ENCODE measurements at regions not wholly inside any gene's neighbourhood (a gene's known extent, or its start where the extent isn't known, plus 50 kb on each side); places are given as distances from the start of the nearest gene placed in this dataset.

DNA sequence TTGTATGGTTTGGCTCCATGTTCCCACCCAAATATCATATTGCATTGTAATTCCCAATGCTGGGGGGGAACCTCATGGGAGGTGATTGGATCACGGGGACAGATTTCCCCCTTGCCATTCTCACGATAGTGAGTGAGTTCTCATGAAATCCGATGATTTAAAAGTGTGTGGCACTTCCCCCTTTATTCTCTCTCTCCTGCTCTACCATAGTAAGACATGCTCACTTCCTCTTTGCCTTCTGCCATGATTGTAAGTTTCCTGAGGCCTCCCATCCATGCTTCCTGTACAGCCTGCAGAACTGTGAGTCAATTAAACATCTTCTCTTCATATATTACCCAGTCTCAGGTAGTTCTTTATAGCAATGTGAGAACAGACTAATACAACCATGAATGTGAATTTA is 211.6 kb upstream of the NR5A2 start:
- H3K9me2 ChIP-seq (replicated peaks; ENCODE audit: insufficient read depth, low read length): no peaks in the 10 kb centered on the region
- H4K20me1 ChIP-seq (ENCODE audit: low read depth, low read length): no peaks in the 10 kb centered on the region
- H3K4me3 ChIP-seq (ENCODE audit: insufficient read depth, low read length, poor library complexity, severe bottlenecking): no peak overlapping the region
- H3K9me3 ChIP-seq (ENCODE audit: insufficient read depth, low read length): no peaks in the 10 kb centered on the region
- H3K79me2 ChIP-seq (ENCODE audit: insufficient read depth, low read length): no peaks in the 10 kb centered on the region
- no peak overlapping the region for H3K9ac ChIP-seq (ENCODE audit: low read length)
- TF ChIP-seq EZH2phosphoT487 (conservative IDR thresholded peaks at IDR 0.05; ENCODE audit: low read length): no peak
- TF ChIP-seq, protein P1, sequence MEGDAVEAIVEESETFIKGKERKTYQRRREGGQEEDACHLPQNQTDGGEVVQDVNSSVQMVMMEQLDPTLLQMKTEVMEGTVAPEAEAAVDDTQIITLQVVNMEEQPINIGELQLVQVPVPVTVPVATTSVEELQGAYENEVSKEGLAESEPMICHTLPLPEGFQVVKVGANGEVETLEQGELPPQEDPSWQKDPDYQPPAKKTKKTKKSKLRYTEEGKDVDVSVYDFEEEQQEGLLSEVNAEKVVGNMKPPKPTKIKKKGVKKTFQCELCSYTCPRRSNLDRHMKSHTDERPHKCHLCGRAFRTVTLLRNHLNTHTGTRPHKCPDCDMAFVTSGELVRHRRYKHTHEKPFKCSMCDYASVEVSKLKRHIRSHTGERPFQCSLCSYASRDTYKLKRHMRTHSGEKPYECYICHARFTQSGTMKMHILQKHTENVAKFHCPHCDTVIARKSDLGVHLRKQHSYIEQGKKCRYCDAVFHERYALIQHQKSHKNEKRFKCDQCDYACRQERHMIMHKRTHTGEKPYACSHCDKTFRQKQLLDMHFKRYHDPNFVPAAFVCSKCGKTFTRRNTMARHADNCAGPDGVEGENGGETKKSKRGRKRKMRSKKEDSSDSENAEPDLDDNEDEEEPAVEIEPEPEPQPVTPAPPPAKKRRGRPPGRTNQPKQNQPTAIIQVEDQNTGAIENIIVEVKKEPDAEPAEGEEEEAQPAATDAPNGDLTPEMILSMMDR (IDR thresholded peaks at IDR 0.05; ENCODE audit: insufficient read depth, low read length, poor library complexity, severe bottlenecking): no peak
- no peak overlapping the region for H3K27ac ChIP-seq (ENCODE audit: low read depth, low read length)
- no peak overlapping the region for H3K4me2 ChIP-seq (ENCODE audit: low read depth, low read length, poor library complexity, severe bottlenecking)
- H3K36me3 ChIP-seq (ENCODE audit: low read length): no peaks in the 10 kb centered on the region
- no peaks in the 10 kb centered on the region for H3F3A ChIP-seq (ENCODE audit: insufficient read depth)
- H3K27me3 ChIP-seq (ENCODE audit: low read length): no peaks in the 10 kb centered on the region
- no peak overlapping the region for H2AFZ ChIP-seq (ENCODE audit: low read depth, low read length, severe bottlenecking)

DNA sequence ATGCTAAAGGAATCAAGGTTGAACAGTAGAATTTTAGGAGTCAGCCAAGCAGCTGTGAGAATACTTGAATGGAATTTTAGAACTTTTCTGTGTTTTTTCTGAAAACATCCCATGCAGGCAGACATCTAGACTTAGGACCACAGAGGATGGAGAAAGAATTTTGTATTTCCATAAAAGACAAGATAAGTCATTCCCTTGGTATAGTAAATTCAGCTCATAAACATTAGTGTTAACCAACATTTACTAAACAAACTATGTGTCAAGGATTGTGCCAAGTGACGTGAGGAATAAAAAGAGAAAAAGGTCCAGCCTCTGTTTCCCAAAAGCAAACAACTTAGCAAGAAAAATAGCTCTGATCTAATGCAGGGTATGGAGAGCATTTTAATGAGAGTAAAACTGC is 210.2 kb upstream of the NR5A2 start:
- Histone ChIP-seq H3K79me2 (ENCODE audit: insufficient read depth, low read length) (no peaks in the 10 kb centered on the region), H3F3A (ENCODE audit: insufficient read depth) (no peaks in the 10 kb centered on the region), H4K20me1 (ENCODE audit: low read depth, low read length) (no peaks in the 10 kb centered on the region), H3K27me3 (ENCODE audit: low read length) (no peaks in the 10 kb centered on the region), H2AFZ (ENCODE audit: low read depth, low read length, severe bottlenecking) (no peak overlapping the region), H3K36me3 (ENCODE audit: low read length) (no peaks in the 10 kb centered on the region), H3K9me3 (ENCODE audit: insufficient read depth, low read length) (no peaks in the 10 kb centered on the region), H3K9ac (ENCODE audit: low read length) (no peak overlapping the region), H3K4me3 (ENCODE audit: insufficient read depth, low read length, poor library complexity, severe bottlenecking) (no peak overlapping the region), H3K27ac (ENCODE audit: low read depth, low read length) (no peak overlapping the region), H3K4me2 (ENCODE audit: low read depth, low read length, poor library complexity, severe bottlenecking) (no peak overlapping the region), H3K9me2 (replicated peaks; ENCODE audit: insufficient read depth, low read length) (no peaks in the 10 kb centered on the region)
- TF ChIP-seq, protein P1 (IDR thresholded peaks at IDR 0.05; ENCODE audit: insufficient read depth, low read length, poor library complexity, severe bottlenecking): no peak
- no peak for TF ChIP-seq EZH2phosphoT487 (conservative IDR thresholded peaks at IDR 0.05; ENCODE audit: low read length)

DNA sequence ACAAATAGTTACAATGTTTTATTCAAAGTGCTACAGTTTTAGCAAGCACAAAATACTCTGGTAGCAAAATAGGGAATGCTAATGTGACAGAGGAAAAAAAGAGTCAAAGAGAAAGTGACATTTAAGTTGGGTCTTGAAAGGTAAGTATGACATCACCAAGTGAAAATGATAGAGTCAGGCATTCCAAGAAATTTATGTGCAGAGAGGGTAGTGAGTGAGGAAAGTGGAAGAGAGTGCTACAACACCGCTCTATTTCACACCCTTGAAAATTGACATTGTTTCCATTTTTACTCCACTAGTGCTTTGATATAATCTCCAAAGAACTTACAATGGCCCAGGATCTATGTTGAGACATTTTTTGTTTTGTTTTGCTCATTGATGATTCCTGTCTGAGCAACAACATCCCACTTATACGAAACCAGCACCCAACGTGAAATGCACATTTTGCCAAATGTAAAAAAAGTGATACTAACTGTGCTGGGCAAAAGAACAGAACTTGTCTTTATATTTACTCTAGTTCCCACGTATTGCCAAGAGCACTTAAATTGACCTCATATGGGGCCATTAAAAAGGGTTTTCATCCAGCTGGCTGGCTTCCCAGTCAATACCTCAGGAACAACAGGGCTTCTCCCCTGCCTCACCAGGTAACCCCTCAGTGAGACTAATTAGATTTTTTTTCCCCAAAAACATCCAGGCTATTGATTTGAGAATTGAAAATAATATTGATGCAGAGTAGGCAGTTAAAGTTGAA is 206.3 kb upstream of the NR5A2 start:
- H3K9me2 ChIP-seq (replicated peaks; ENCODE audit: insufficient read depth, low read length): no peaks in the 10 kb centered on the region
- H3K9me3 ChIP-seq (ENCODE audit: insufficient read depth, low read length): 0 out of 2 replicates have a peak, but pooled peaks cover 8% of the 10 kb centered on the region
- H3K9ac ChIP-seq (ENCODE audit: low read length): no peak overlapping the region
- no peaks in the 10 kb centered on the region for H3F3A ChIP-seq (ENCODE audit: insufficient read depth)
- H2AFZ ChIP-seq (ENCODE audit: low read depth, low read length, severe bottlenecking): no peak overlapping the region
- TF ChIP-seq, protein P1 (IDR thresholded peaks at IDR 0.05; ENCODE audit: insufficient read depth, low read length, poor library complexity, severe bottlenecking): no peak
- no peak for TF ChIP-seq EZH2phosphoT487 (conservative IDR thresholded peaks at IDR 0.05; ENCODE audit: low read length)
- no peak overlapping the region for H3K4me3 ChIP-seq (ENCODE audit: insufficient read depth, low read length, poor library complexity, severe bottlenecking)
- no peak overlapping the region for H3K27ac ChIP-seq (ENCODE audit: low read depth, low read length)
- H3K79me2 ChIP-seq (ENCODE audit: insufficient read depth, low read length): no peaks in the 10 kb centered on the region
- H3K27me3 ChIP-seq (ENCODE audit: low read length): no peaks in the 10 kb centered on the region
- no peaks in the 10 kb centered on the region for H4K20me1 ChIP-seq (ENCODE audit: low read depth, low read length)
- H3K36me3 ChIP-seq (ENCODE audit: low read length): no peaks in the 10 kb centered on the region
- no peak overlapping the region for H3K4me2 ChIP-seq (ENCODE audit: low read depth, low read length, poor library complexity, severe bottlenecking)
